ENCODE measurements at regions not wholly inside any gene's neighbourhood (a gene's known extent, or its start where the extent isn't known, plus 50 kb on each side); places are given as distances from the start of the nearest gene placed in this dataset.

- DNase-seq (ENCODE audit: low read depth in 2 of 2), result no peak
- Histone ChIP-seq H3K79me2 (ENCODE audit: control insufficient read depth, insufficient read depth, low read length) (no peaks in the 10 kb centered on the region), H3K27me3 (ENCODE audit: control insufficient read depth, insufficient read depth, low read length) (no peaks in the 10 kb centered on the region), H4K20me1 (ENCODE audit: control insufficient read depth, extremely low read depth, insufficient read depth, low read length) (no peaks in the 10 kb centered on the region), H3K4me2 (ENCODE audit: extremely low read depth, insufficient read depth, low read length) (no peak overlapping the region), H3K36me3 (ENCODE audit: control insufficient read depth, insufficient read depth, low read length) (no peaks in the 10 kb centered on the region), H3K4me3 (replicated peaks in 1 of 4; ENCODE audit: control extremely low read depth in 1 of 4, insufficient read depth in 1 of 4, low read depth in 3 of 4, low read length in 4 of 4) (no peak overlapping the region), H3K9ac (ENCODE audit: insufficient read depth, low read length) (no peak overlapping the region), H2AFZ (ENCODE audit: low read length) (no peak overlapping the region), H3K4me1 (ENCODE audit: control insufficient read depth, extremely low read depth, insufficient read depth, low read length) (peaks cover 3% of the 10 kb centered on the region), H3K9me3 (ENCODE audit: control insufficient read depth, insufficient read depth, low read depth, low read length) (no peaks in the 10 kb centered on the region), H3K27ac (ENCODE audit: insufficient read depth, low read length) (no peak overlapping the region)
- TF ChIP-seq CTCF (conservative IDR thresholded peaks at IDR 0.05 in 1 of 2, IDR thresholded peaks at IDR 0.05 in 1 of 2; ENCODE audit: low read depth in 1 of 2, low read length in 2 of 2) (no peak), EZH2 (IDR thresholded peaks at IDR 0.05; ENCODE audit: low read length, missing control alignments) (no peak)
Measured at GRCh38 chr10:3503299-3503698, 281.7 kb downstream of the KLF6 start.

- no peak for DNase-seq (ENCODE audit: low read depth in 2 of 2)
- H3K79me2 ChIP-seq (ENCODE audit: control insufficient read depth, insufficient read depth, low read length), result no peaks in the 10 kb centered on the region
- H4K20me1 ChIP-seq (ENCODE audit: control insufficient read depth, extremely low read depth, insufficient read depth, low read length), result no peaks in the 10 kb centered on the region
- H3K4me1 ChIP-seq (ENCODE audit: control insufficient read depth, extremely low read depth, insufficient read depth, low read length), result peaks cover 3% of the 10 kb centered on the region
- TF ChIP-seq EZH2 (IDR thresholded peaks at IDR 0.05; ENCODE audit: low read length, missing control alignments) (no peak), CTCF (conservative IDR thresholded peaks at IDR 0.05 in 1 of 2, IDR thresholded peaks at IDR 0.05 in 1 of 2; ENCODE audit: low read depth in 1 of 2, low read length in 2 of 2) (no peak)
- H3K27me3 ChIP-seq (ENCODE audit: control insufficient read depth, insufficient read depth, low read length), result no peaks in the 10 kb centered on the region
- no peak overlapping the region for H3K9ac ChIP-seq (ENCODE audit: insufficient read depth, low read length)
- H3K9me3 ChIP-seq (ENCODE audit: control insufficient read depth, insufficient read depth, low read depth, low read length), result no peaks in the 10 kb centered on the region
- H3K27ac ChIP-seq (ENCODE audit: insufficient read depth, low read length), result no peak overlapping the region
- no peaks in the 10 kb centered on the region for H3K36me3 ChIP-seq (ENCODE audit: control insufficient read depth, insufficient read depth, low read length)
- no peak overlapping the region for H2AFZ ChIP-seq (ENCODE audit: low read length)
- no peak overlapping the region for H3K4me2 ChIP-seq (ENCODE audit: extremely low read depth, insufficient read depth, low read length)
- no peak overlapping the region for H3K4me3 ChIP-seq (replicated peaks in 1 of 4; ENCODE audit: control extremely low read depth in 1 of 4, insufficient read depth in 1 of 4, low read depth in 3 of 4, low read length in 4 of 4)
Measured at GRCh38 chr10:3502673-3503072, 282.3 kb downstream of the KLF6 start.

- Histone ChIP-seq H4K20me1 (ENCODE audit: control insufficient read depth, extremely low read depth, insufficient read depth, low read length) (no peaks in the 10 kb centered on the region), H3K4me1 (ENCODE audit: control insufficient read depth, extremely low read depth, insufficient read depth, low read length) (peaks cover 3% of the 10 kb centered on the region), H3K27me3 (ENCODE audit: control insufficient read depth, insufficient read depth, low read length) (no peaks in the 10 kb centered on the region), H3K9ac (ENCODE audit: insufficient read depth, low read length) (peak overlapping the region; percentile 48), H3K27ac (ENCODE audit: insufficient read depth, low read length) (peak overlapping the region; percentile 71), H2AFZ (ENCODE audit: low read length) (peak overlapping the region; percentile 45), H3K4me2 (ENCODE audit: extremely low read depth, insufficient read depth, low read length) (peak overlapping the region; percentile 62), H3K4me3 (replicated peaks in 1 of 4; ENCODE audit: control extremely low read depth in 1 of 4, insufficient read depth in 1 of 4, low read depth in 3 of 4, low read length in 4 of 4) (peak overlapping the region in 1 of 4 experiments; percentile 7), H3K79me2 (ENCODE audit: control insufficient read depth, insufficient read depth, low read length) (no peaks in the 10 kb centered on the region), H3K9me3 (ENCODE audit: control insufficient read depth, insufficient read depth, low read depth, low read length) (no peaks in the 10 kb centered on the region), H3K36me3 (ENCODE audit: control insufficient read depth, insufficient read depth, low read length) (no peaks in the 10 kb centered on the region)
- peak; percentile 95 to 97 for DNase-seq (ENCODE audit: low read depth in 2 of 2)
- TF ChIP-seq EZH2 (IDR thresholded peaks at IDR 0.05; ENCODE audit: low read length, missing control alignments) (no peak), CTCF (conservative IDR thresholded peaks at IDR 0.05 in 1 of 2, IDR thresholded peaks at IDR 0.05 in 1 of 2; ENCODE audit: low read depth in 1 of 2, low read length in 2 of 2) (no peak)
Measured at GRCh38 chr10:3500408-3500856, 284.6 kb downstream of the KLF6 start.
